ENCODE measurements at regions not wholly inside any gene's neighbourhood (a gene's known extent, or its start where the extent isn't known, plus 50 kb on each side); places are given as distances from the start of the nearest gene placed in this dataset.

- H3K4me1 ChIP-seq (ENCODE audit: control insufficient read depth, extremely low read depth, insufficient read depth, low read length), result no peaks in the 10 kb centered on the region
- no peak overlapping the region for H3K4me3 ChIP-seq (replicated peaks in 1 of 4; ENCODE audit: control extremely low read depth in 1 of 4, insufficient read depth in 1 of 4, low read depth in 3 of 4, low read length in 4 of 4)
- no peak overlapping the region for H2AFZ ChIP-seq (ENCODE audit: low read length)
- H3K27me3 ChIP-seq (ENCODE audit: control insufficient read depth, insufficient read depth, low read length), result no peaks in the 10 kb centered on the region
- no peak overlapping the region for H3K4me2 ChIP-seq (ENCODE audit: extremely low read depth, insufficient read depth, low read length)
- H4K20me1 ChIP-seq (ENCODE audit: control insufficient read depth, extremely low read depth, insufficient read depth, low read length), result no peaks in the 10 kb centered on the region
- TF ChIP-seq EZH2 (IDR thresholded peaks at IDR 0.05; ENCODE audit: low read length, missing control alignments), result no peak
- no peak for TF ChIP-seq CTCF (conservative IDR thresholded peaks at IDR 0.05 in 1 of 2, IDR thresholded peaks at IDR 0.05 in 1 of 2; ENCODE audit: low read depth in 1 of 2, low read length in 2 of 2)
- H3K36me3 ChIP-seq (ENCODE audit: control insufficient read depth, insufficient read depth, low read length), result no peaks in the 10 kb centered on the region
- H3K9ac ChIP-seq (ENCODE audit: insufficient read depth, low read length), result no peak overlapping the region
- H3K9me3 ChIP-seq (ENCODE audit: control insufficient read depth, insufficient read depth, low read depth, low read length), result no peaks in the 10 kb centered on the region
- no peak for DNase-seq (ENCODE audit: low read depth in 2 of 2)
- no peaks in the 10 kb centered on the region for H3K79me2 ChIP-seq (ENCODE audit: control insufficient read depth, insufficient read depth, low read length)
- no peak overlapping the region for H3K27ac ChIP-seq (ENCODE audit: insufficient read depth, low read length)
Measured at GRCh38 chr2:234235191-234235590, 184.7 kb downstream of the SPP2 start.

- no peaks in the 10 kb centered on the region for H3K9me3 ChIP-seq (ENCODE audit: control insufficient read depth, insufficient read depth, low read depth, low read length)
- no peak for DNase-seq (ENCODE audit: low read depth in 2 of 2)
- no peak overlapping the region for H3K4me3 ChIP-seq (replicated peaks in 1 of 4; ENCODE audit: control extremely low read depth in 1 of 4, insufficient read depth in 1 of 4, low read depth in 3 of 4, low read length in 4 of 4)
Measured at GRCh38 chr2:234231460-234231859, 181.0 kb downstream of the SPP2 start.

GRCh38 chr2:234219046-234219310 is 168.5 kb downstream of the SPP2 start:
- DNase-seq (ENCODE audit: low read depth in 2 of 2), result no peak
- Histone ChIP-seq H3K79me2 (ENCODE audit: control insufficient read depth, insufficient read depth, low read length) (no peaks in the 10 kb centered on the region), H2AFZ (ENCODE audit: low read length) (no peak overlapping the region), H3K9ac (ENCODE audit: insufficient read depth, low read length) (no peak overlapping the region), H3K4me3 (replicated peaks in 1 of 4; ENCODE audit: control extremely low read depth in 1 of 4, insufficient read depth in 1 of 4, low read depth in 3 of 4, low read length in 4 of 4) (no peak overlapping the region), H4K20me1 (ENCODE audit: control insufficient read depth, extremely low read depth, insufficient read depth, low read length) (no peaks in the 10 kb centered on the region), H3K36me3 (ENCODE audit: control insufficient read depth, insufficient read depth, low read length) (no peaks in the 10 kb centered on the region), H3K4me2 (ENCODE audit: extremely low read depth, insufficient read depth, low read length) (no peak overlapping the region), H3K27ac (ENCODE audit: insufficient read depth, low read length) (no peak overlapping the region), H3K27me3 (ENCODE audit: control insufficient read depth, insufficient read depth, low read length) (no peaks in the 10 kb centered on the region), H3K9me3 (ENCODE audit: control insufficient read depth, insufficient read depth, low read depth, low read length) (no peaks in the 10 kb centered on the region), H3K4me1 (ENCODE audit: control insufficient read depth, extremely low read depth, insufficient read depth, low read length) (no peaks in the 10 kb centered on the region)
- TF ChIP-seq CTCF (conservative IDR thresholded peaks at IDR 0.05 in 1 of 2, IDR thresholded peaks at IDR 0.05 in 1 of 2; ENCODE audit: low read depth in 1 of 2, low read length in 2 of 2) (no peak), EZH2 (IDR thresholded peaks at IDR 0.05; ENCODE audit: low read length, missing control alignments) (no peak)

More at GRCh38 chr2:234231460-234231859, 181.0 kb downstream of the SPP2 start:
- TF ChIP-seq CTCF (conservative IDR thresholded peaks at IDR 0.05 in 1 of 2, IDR thresholded peaks at IDR 0.05 in 1 of 2; ENCODE audit: low read depth in 1 of 2, low read length in 2 of 2), result no peak
- no peak for TF ChIP-seq EZH2 (IDR thresholded peaks at IDR 0.05; ENCODE audit: low read length, missing control alignments)
- no peaks in the 10 kb centered on the region for H3K79me2 ChIP-seq (ENCODE audit: control insufficient read depth, insufficient read depth, low read length)
- no peaks in the 10 kb centered on the region for H3K27me3 ChIP-seq (ENCODE audit: control insufficient read depth, insufficient read depth, low read length)
- no peak overlapping the region for H3K4me2 ChIP-seq (ENCODE audit: extremely low read depth, insufficient read depth, low read length)
- no peak overlapping the region for H2AFZ ChIP-seq (ENCODE audit: low read length)
- H4K20me1 ChIP-seq (ENCODE audit: control insufficient read depth, extremely low read depth, insufficient read depth, low read length), result no peaks in the 10 kb centered on the region
- H3K27ac ChIP-seq (ENCODE audit: insufficient read depth, low read length), result no peak overlapping the region
- no peaks in the 10 kb centered on the region for H3K4me1 ChIP-seq (ENCODE audit: control insufficient read depth, extremely low read depth, insufficient read depth, low read length)
- no peak overlapping the region for H3K9ac ChIP-seq (ENCODE audit: insufficient read depth, low read length)
- no peaks in the 10 kb centered on the region for H3K36me3 ChIP-seq (ENCODE audit: control insufficient read depth, insufficient read depth, low read length)

All from fibroblast of lung (primary cell).